Gastrocnemius medialis (tissue), 4 donors: ENCODE measurements at regions not wholly inside any gene's neighbourhood (a gene's known extent, or its start where the extent isn't known, plus 50 kb on each side); places are given as distances from the start of the nearest gene placed in this dataset.

ENCODE experiments used
- ATAC-seq, 2 donors: fragments of 150-250 bp; one replicate each; pipeline ENCODE4 v1.9.1; 2016
- DNase-seq, 2 donors: peaks; one replicate each; pipeline ENCODE4 v3.0.0-alpha.2; 2019
- H3K27ac ChIP-seq, 4 donors: fragments of 200-600 bp; sonication (generic); 1 replicate in 1 of 4; 2 replicates in 3 of 4; pipeline ENCODE4 v1.5.1; 2016 to 2018; ENCODE audit warnings: mild to moderate bottlenecking in 2 of 4, moderate library complexity in 1 of 4
- H3K27me3 ChIP-seq, 3 donors: fragments of 200-600 bp; sonication (generic) in 2 of 3; 1 replicate in 1 of 3; 2 replicates in 2 of 3; pipeline versions ENCODE4 v1.5.1 to v1.6.0; 2016 to 2019; ENCODE audit warnings: mild to moderate bottlenecking in 1 of 3, moderate library complexity in 1 of 3
- H3K36me3 ChIP-seq, 2 donors: fragments of 200-600 bp; sonication (generic) in 1 of 2; one replicate each; pipeline ENCODE4 v1.5.1; 2017 to 2018
- H3K4me1 ChIP-seq, 2 donors: fragments of 200-600 bp; sonication (generic) in 1 of 2; one replicate each; pipeline ENCODE4 v1.5.1; 2016 to 2017; ENCODE audit warnings: mild to moderate bottlenecking in 2 of 2
- H3K4me3 ChIP-seq, 4 donors: fragments of 200-600 bp; sonication (generic) in 3 of 4; 1 replicate in 1 of 4; 2 replicates in 3 of 4; pipeline ENCODE4 v1.5.1; 2016 to 2019; ENCODE audit warnings: mild to moderate bottlenecking in 2 of 4
- H3K9me3 ChIP-seq, 3 donors: fragments of 200-600 bp; sonication (generic) in 2 of 3; 1 replicate in 1 of 3; 2 replicates in 2 of 3; pipeline ENCODE4 v1.5.1; 2016 to 2019
- POLR2A ChIP-seq, 2 donors: fragments of 450-650 bp; IDR thresholded peaks; one replicate each; pipeline ENCODE4 v1.6.1; 2017; ENCODE audit warnings: antibody characterized with exemption in 2 of 2, mild to moderate bottlenecking in 2 of 2, moderate library complexity in 2 of 2
- in situ Hi-C, 4 donors: fragments of 200-750 bp; cut with MboI; loops; one replicate each; pipeline versions ENCODE4 v1.15.0 to v1.8.0; 2017; ENCODE audit warnings: low sequenced_read_pairs in 4 of 4
- intact Hi-C: fragments of 100-400 bp; cut with DNase I; formaldehyde crosslinking; loops from one replicate; pipeline ENCODE4 v1.15.1; 2023; ENCODE audit warnings: low total_unique reads
- TF ChIP-seq, protein P1 (sequence below), 5 experiments: fragments of 450-650 bp in 3 of 5; fragments of 200-600 bp in 2 of 5; sonication (generic) in 2 of 5; IDR thresholded peaks in 4 of 5; conservative IDR thresholded peaks in 1 of 5; 1 replicate in 4 of 5; 2 replicates in 1 of 5; pipeline ENCODE4 v1.5.1; 2016 to 2019; ENCODE audit warnings: antibody characterized with exemption in 5 of 5, mild to moderate bottlenecking in 3 of 5, moderate library complexity in 3 of 5

DNA sequence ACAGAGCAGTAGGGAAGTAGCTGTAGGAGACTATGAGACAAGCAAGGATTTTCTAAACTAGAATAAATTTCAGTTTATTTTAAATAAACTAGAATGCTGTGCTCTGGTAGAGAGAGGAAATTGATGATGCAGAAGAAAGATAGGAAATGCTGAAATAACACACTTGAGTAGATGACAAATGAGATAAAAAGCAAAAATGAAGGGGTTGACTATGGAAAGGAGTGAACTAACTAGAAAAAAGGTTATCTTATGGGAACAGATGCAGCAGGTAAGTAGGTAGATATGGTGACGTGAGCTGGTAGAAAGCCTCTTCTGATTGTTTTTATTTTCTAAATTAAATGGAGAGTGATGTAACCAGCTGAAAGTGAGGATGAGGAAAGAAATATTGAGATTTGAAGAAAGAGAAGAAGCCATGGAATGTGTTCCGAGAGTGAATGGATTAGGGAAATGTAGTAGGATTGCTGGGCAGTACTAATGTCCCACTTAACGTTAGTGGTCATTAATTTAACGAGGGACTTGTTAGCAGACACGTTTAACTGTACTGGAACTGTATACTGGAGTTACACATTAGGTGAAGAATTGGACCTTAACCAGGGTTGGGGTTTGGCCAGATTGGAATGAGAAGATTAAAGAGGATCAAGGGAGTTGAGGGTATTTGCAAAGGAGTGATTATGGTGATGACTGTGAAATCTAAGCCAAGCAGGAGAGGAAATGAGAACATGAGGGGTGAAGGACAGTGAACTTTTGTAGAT lies 196.5 kb downstream of the TANC2 start:
- no peaks in the 10 kb centered on the region for H3K27me3 ChIP-seq
- no peaks in the 10 kb centered on the region for H3K36me3 ChIP-seq
- ATAC-seq: no peak
- H3K9me3 ChIP-seq: no peaks in the 10 kb centered on the region
- no peak overlapping the region for H3K27ac ChIP-seq
- in situ Hi-C loops: no loop called here
- no peak for DNase-seq
- intact Hi-C loops: no loop called here
- TF ChIP-seq, protein P1, sequence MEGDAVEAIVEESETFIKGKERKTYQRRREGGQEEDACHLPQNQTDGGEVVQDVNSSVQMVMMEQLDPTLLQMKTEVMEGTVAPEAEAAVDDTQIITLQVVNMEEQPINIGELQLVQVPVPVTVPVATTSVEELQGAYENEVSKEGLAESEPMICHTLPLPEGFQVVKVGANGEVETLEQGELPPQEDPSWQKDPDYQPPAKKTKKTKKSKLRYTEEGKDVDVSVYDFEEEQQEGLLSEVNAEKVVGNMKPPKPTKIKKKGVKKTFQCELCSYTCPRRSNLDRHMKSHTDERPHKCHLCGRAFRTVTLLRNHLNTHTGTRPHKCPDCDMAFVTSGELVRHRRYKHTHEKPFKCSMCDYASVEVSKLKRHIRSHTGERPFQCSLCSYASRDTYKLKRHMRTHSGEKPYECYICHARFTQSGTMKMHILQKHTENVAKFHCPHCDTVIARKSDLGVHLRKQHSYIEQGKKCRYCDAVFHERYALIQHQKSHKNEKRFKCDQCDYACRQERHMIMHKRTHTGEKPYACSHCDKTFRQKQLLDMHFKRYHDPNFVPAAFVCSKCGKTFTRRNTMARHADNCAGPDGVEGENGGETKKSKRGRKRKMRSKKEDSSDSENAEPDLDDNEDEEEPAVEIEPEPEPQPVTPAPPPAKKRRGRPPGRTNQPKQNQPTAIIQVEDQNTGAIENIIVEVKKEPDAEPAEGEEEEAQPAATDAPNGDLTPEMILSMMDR (IDR thresholded peaks at IDR 0.05 in 4 of 5, conservative IDR thresholded peaks at IDR 0.05 in 1 of 5): no peak
- TF ChIP-seq POLR2A (IDR thresholded peaks at IDR 0.05): no peak
- H3K4me3 ChIP-seq: no peak overlapping the region
- no peaks in the 10 kb centered on the region for H3K4me1 ChIP-seq

DNA sequence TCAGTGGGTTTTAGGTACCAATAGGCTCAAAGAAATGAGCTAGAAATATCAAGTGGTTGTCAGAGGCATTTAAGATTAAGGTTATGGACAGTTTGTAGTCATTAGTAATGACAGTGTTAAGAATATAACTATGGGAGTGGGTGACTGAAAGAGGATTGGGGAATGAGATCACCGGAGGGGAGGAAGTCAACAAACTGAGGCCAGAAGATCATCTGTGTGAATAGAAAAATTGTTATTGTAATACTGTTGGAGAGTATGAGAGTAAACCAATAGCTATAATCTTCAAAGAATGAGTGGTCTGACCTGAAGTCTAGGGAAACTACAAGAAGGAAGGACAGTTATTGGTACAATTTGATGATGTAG lies 197.1 kb downstream of the TANC2 start:
- no peak for DNase-seq
- intact Hi-C loops (no loop called here), in situ Hi-C loops (no loop called here)
- Histone ChIP-seq H3K4me1 (no peaks in the 10 kb centered on the region), H3K36me3 (no peaks in the 10 kb centered on the region), H3K4me3 (no peak overlapping the region), H3K27ac (no peak overlapping the region), H3K27me3 (no peaks in the 10 kb centered on the region), H3K9me3 (no peaks in the 10 kb centered on the region)
- no peak for ATAC-seq
- TF ChIP-seq POLR2A (IDR thresholded peaks at IDR 0.05): no peak
- TF ChIP-seq, protein P1 (IDR thresholded peaks at IDR 0.05 in 4 of 5, conservative IDR thresholded peaks at IDR 0.05 in 1 of 5): no peak

DNA sequence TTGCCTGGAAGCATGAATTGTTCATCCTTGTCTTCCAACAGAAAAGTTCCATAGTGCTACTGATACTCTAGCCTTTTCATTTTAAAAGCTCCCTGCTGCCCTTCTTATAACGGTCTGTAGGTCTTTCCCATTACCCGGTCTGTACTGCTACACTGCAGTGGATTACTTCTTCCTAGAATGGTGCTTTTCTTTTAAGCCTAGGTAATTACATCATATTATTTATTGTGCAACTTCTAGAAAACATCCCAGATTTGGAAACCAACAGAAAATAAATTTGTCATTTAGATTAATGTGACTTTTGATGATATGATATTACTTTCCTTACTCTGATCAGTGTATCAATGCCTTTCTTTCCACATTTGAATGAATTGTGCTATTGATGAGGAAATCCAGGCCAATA lies 199.4 kb downstream of the TANC2 start:
- ATAC-seq (no peak), DNase-seq (no peak)
- Histone ChIP-seq H3K4me1 (no peaks in the 10 kb centered on the region), H3K4me3 (no peak overlapping the region), H3K27me3 (no peaks in the 10 kb centered on the region), H3K27ac (no peak overlapping the region), H3K36me3 (no peaks in the 10 kb centered on the region), H3K9me3 (no peaks in the 10 kb centered on the region)
- TF ChIP-seq, protein P1 (IDR thresholded peaks at IDR 0.05 in 4 of 5, conservative IDR thresholded peaks at IDR 0.05 in 1 of 5): no peak
- TF ChIP-seq POLR2A (IDR thresholded peaks at IDR 0.05): no peak
- in situ Hi-C loops: no loop called here
- intact Hi-C loops: no loop called here

DNA sequence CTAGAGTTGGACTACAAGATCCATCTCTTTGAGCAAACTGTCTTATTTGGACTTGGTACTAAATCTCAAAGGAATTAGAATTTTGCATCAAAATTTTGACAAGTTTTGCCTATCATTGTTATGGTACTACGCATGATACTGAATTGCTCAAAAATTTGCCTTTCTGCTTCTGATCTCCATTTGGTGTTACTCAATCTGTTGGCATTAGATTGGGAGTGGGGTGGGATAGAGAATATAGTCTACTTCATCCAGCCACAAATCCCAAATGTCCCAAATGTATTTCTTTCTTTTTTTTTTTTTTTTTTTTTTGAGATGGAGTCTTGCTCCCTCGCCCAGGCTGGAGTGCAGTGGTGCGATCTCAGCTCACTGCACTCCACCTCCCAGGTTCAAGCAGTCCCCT lies 204.8 kb downstream of the TANC2 start:
- in situ Hi-C loops: no loop called here
- no peak for TF ChIP-seq POLR2A (IDR thresholded peaks at IDR 0.05)
- TF ChIP-seq, protein P1 (IDR thresholded peaks at IDR 0.05 in 4 of 5, conservative IDR thresholded peaks at IDR 0.05 in 1 of 5): no peak
- DNase-seq: no peak
- no peak overlapping the region for H3K4me3 ChIP-seq
- intact Hi-C loops: no loop called here
- no peak overlapping the region for H3K27ac ChIP-seq
- no peaks in the 10 kb centered on the region for H3K9me3 ChIP-seq
- no peaks in the 10 kb centered on the region for H3K36me3 ChIP-seq
- H3K27me3 ChIP-seq: no peaks in the 10 kb centered on the region
- H3K4me1 ChIP-seq: peaks cover 0 to 3% of the 10 kb centered on the region in 2 donors
- ATAC-seq: no peak
